Activated CD4-positive, alpha-beta T cell treated with anti-CD3 and anti-CD28 coated beads, Interleukin-2, amount 10 ng/mL, durations not matched to agents 24 days and 14 days (primary cell): ENCODE measurements at regions not wholly inside any gene's neighbourhood (a gene's known extent, or its start where the extent isn't known, plus 50 kb on each side); places are given as distances from the start of the nearest gene placed in this dataset.

Experiments used
- DNase-seq: peaks from one replicate; pipeline ENCODE4 v3.0.0; 2022
- H3K27ac Mint-ChIP-seq: one replicate; pipeline ENCODE4 v1.8.0; 2022; ENCODE audit warnings: mild to moderate bottlenecking, mixed read lengths
- H3K27me3 Mint-ChIP-seq: one replicate; pipeline ENCODE4 v1.8.0; 2022; ENCODE audit warnings: mixed read lengths
- H3K36me3 Mint-ChIP-seq: one replicate; pipeline ENCODE4 v1.8.0; 2022; ENCODE audit warnings: low read depth, mild to moderate bottlenecking, mixed read lengths
- H3K4me1 Mint-ChIP-seq: one replicate; pipeline ENCODE4 v1.8.0; 2021; ENCODE audit warnings: mixed read lengths
- H3K4me3 Mint-ChIP-seq: one replicate; pipeline ENCODE4 v1.8.0; 2022; ENCODE audit warnings: mild to moderate bottlenecking, moderate library complexity, mixed read lengths
- H3K9me3 Mint-ChIP-seq: one replicate; pipeline ENCODE4 v1.8.0; 2021; ENCODE audit warnings: mixed read lengths
- intact Hi-C: fragments of 100-400 bp; cut with micrococcal nuclease; formaldehyde crosslinking; loops from one replicate; pipeline ENCODE4 v1.15.1; 2023

DNA sequence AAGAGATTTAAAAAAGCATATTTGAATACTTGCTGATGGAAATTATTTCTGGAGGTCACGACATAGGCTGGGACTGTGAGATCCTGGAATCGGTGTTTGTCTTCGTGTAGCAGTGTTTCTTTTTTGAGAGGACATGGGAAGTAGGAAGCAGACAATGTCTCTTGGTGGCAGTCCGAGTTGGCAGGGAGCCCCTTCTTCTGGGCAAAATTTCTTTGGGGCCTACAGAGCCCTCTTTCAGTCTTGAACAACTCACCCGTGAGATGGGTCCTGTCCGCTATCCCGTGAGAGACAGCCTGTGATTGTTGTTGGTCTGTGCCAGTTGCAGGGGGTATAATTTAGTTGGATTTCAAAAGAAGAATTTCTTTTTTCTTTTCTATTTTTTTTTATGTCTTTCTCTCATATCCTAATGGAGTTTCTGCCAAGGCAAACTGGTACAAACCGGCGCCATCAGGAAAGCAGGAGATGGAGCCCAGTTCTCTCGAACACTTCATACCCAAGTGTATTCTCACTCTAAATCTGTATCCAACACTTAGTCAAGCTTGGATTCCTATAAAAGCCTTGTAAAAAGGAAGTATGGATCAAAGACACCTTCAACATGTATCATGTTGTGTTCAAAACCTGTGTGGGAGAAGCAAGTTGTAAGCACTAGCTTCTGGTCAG, 785.1 kb downstream of the MAFB start:
- Mint-ChIP-seq H3K27ac (no peak overlapping the region), H3K36me3 (no peaks in the 10 kb centered on the region)

DNA sequence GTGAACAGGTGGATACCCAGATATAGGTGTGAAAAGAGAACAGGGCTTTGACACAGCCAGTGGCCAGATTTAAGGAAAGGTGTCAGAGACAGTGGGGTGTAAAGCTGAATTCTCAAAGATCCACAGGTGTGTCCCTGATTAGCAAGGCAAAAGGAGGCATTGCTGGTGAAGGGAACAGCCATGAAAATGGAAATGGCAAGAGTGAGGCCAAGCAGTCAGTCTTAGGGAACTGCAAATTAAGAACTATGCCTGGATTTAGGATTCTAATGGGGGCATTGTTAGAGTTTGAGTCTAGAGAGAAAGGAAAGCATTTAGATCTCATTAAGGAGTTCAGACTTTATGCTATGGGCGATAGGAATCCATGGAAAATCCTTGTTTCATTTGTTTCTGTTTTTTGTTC, 789.2 kb downstream of the MAFB start:
- Mint-ChIP-seq H3K4me1 (no peaks in the 10 kb centered on the region), H3K4me3 (no peak overlapping the region), H3K27ac (no peak overlapping the region), H3K27me3 (no peaks in the 10 kb centered on the region), H3K36me3 (no peaks in the 10 kb centered on the region), H3K9me3 (no peaks in the 10 kb centered on the region)
- no peak for DNase-seq
- intact Hi-C loops, result no loop called here

More for the DNA sequence above, 785.1 kb downstream of the MAFB start:
- Mint-ChIP-seq H3K27me3 (no peaks in the 10 kb centered on the region), H3K4me1 (no peaks in the 10 kb centered on the region), H3K9me3 (no peaks in the 10 kb centered on the region), H3K4me3 (no peak overlapping the region)
- intact Hi-C loops, result no loop called here
- DNase-seq, result no peak

DNA sequence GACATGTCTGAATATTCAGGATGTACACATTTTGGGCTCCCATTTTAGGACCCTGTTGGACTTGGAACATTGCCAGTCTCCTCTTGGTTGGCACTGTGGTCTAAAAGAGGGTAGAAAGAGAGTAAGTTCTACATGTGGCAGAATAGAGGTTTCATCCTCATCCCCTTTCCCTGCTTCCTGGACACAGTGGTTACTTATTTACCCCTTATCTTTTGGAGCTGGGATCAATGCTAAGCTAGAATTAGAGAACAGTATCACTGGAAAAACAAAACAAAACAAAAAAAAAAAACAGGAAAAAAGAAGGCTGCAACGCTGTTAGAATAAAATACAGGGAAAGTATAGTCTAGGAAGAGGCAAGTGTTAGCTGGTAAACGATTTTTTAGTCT, 790.6 kb downstream of the MAFB start:
- H3K27me3 Mint-ChIP-seq, result no peaks in the 10 kb centered on the region
- intact Hi-C loops, result no loop called here
- H3K9me3 Mint-ChIP-seq, result no peaks in the 10 kb centered on the region

DNA sequence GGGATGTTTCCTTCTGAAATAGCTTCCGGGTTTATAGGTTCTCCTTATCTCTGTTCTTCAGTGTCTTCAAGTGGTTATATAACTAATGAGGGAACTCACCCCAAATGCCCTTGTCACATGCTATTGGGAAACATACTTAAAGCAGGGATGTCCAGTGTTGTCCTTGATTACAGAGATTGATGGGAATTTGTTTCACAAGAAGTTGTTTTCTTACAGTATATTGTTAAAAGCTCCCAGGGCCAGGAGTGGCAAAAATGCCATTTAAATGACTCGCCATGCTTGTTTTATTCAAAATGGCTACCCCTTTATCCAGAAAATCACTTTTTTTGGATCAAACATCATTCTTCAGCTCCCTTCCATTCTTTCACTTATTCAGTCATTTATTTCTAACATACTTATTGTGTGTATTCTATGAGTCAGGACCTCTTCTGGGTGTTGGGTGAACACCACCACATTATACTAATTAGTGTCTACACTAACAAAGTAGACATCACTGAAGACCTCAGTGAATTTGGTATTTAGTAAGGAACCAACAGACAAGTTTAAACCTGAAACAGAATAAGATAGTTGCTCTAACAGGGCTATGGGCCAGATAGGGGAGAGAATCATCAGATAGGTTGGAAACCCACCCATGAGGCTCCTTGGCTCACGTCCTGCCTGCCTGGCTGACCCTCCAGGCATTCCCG, 791.1 kb downstream of the MAFB start:
- H3K27ac Mint-ChIP-seq, result no peak overlapping the region
- no peak for DNase-seq
- H3K9me3 Mint-ChIP-seq, result no peaks in the 10 kb centered on the region
- no peaks in the 10 kb centered on the region for H3K36me3 Mint-ChIP-seq
- intact Hi-C loops, result no loop called here
- no peaks in the 10 kb centered on the region for H3K4me1 Mint-ChIP-seq
- no peaks in the 10 kb centered on the region for H3K27me3 Mint-ChIP-seq
- H3K4me3 Mint-ChIP-seq, result no peak overlapping the region

More for the DNA sequence above, 790.6 kb downstream of the MAFB start:
- H3K4me1 Mint-ChIP-seq, result no peaks in the 10 kb centered on the region
- no peak for DNase-seq
- no peaks in the 10 kb centered on the region for H3K36me3 Mint-ChIP-seq
- H3K27ac Mint-ChIP-seq, result no peak overlapping the region
- H3K4me3 Mint-ChIP-seq, result no peak overlapping the region

DNA sequence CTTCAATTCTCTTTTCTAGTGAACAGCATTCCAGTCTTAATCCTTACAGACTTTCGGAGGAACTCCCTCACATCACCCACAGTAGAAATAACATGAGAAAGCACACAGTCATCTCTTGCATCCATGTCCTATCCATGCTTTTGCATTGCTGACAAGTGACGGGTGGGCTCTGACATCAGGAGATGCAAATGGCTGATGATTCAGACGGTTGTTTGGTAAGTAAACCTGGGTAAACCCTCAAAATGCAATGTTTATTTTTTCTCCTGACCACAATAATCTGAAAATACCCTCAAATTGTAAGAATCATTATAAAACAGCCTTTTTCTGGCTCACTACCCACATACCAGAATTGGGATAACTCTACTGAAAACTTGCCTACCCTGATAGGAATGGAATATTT, 792.0 kb downstream of the MAFB start:
- H3K4me1 Mint-ChIP-seq, result no peaks in the 10 kb centered on the region
- H3K27me3 Mint-ChIP-seq, result no peaks in the 10 kb centered on the region
- H3K9me3 Mint-ChIP-seq, result no peaks in the 10 kb centered on the region
- intact Hi-C loops, result no loop called here
- no peaks in the 10 kb centered on the region for H3K36me3 Mint-ChIP-seq
- no peak overlapping the region for H3K27ac Mint-ChIP-seq
- DNase-seq, result no peak
- no peak overlapping the region for H3K4me3 Mint-ChIP-seq

DNA sequence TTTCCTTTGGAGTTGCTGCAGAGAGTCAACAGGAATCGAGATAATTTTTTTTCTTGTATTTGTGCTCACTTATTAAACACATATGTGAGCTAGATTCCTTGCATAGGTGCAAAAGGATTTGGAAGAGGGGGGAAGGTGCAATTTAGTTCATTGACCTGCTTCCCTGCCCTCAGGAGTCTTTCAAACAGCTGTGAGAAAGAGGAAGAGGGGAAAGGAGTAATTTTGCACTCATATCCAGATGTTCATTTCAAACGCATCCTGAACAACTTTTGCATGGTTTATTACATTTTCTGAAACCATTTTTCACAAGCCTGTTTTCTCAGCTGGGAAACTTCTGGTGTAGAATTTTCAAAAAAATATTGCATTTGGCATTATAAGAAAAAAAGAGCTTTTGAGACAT, 795.0 kb downstream of the MAFB start:
- Mint-ChIP-seq H3K4me1 (no peaks in the 10 kb centered on the region), H3K27me3 (no peaks in the 10 kb centered on the region), H3K27ac (no peak overlapping the region), H3K9me3 (no peaks in the 10 kb centered on the region), H3K36me3 (no peaks in the 10 kb centered on the region), H3K4me3 (no peak overlapping the region)
- no peak for DNase-seq
- intact Hi-C loops, result no loop called here

DNA sequence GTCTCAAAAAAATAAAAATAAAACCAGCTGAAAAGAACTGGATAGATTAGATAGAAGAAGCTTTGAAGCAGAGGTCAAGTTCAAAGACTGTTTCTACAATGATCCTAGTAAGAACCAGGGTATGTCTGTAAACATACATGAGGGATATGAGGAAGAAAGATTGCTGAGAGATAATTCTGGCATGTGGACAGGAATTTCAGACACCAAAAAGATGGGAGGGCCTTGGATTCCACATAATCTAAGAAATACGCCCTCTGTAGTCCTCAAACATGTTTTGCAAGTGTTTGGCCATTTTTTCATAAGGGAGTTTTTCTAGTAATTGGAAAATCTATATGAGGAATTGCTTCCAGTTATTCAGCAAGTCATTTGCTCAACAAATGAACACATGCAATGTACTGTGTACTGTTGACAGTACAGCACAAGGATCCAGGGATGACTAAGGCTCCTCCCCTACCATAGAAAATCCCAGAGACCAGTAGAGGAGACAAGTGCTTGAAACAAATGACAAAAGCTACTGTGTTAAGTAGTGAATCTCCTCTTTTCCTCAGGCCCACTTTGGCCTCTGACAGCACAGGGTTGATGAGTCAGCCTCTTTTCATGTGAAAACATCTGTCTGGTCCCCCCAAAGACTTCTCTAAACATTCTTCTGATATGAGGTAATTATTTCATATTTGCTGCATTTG, 795.9 kb downstream of the MAFB start:
- H3K9me3 Mint-ChIP-seq, result no peaks in the 10 kb centered on the region

DNA sequence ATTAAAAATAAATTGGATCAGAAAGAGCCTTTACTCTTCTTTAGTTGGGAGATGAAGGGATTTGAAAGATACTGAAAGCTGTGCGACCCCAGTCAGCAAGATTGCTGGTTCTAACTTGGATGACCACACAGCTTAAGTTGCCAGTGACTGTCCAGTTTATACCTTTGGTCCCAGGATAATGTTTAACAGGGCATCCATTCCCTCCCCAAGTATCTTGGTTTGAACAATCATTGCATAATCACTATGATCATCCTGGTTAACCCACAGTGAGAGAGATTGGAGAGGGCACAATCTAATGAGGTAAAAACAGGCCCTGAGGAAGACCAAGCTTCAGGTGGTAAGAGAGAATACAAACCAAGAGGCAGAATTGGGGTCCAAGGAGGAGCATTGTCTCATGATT, 798.3 kb downstream of the MAFB start:
- no peaks in the 10 kb centered on the region for H3K9me3 Mint-ChIP-seq
- no peaks in the 10 kb centered on the region for H3K27me3 Mint-ChIP-seq
- intact Hi-C loops, result no loop called here
- H3K27ac Mint-ChIP-seq, result no peak overlapping the region
- no peaks in the 10 kb centered on the region for H3K4me1 Mint-ChIP-seq
- H3K4me3 Mint-ChIP-seq, result no peak overlapping the region
- no peak for DNase-seq
- H3K36me3 Mint-ChIP-seq, result no peaks in the 10 kb centered on the region

More for the DNA sequence above, 795.9 kb downstream of the MAFB start:
- H3K4me1 Mint-ChIP-seq, result no peaks in the 10 kb centered on the region
- no peak overlapping the region for H3K4me3 Mint-ChIP-seq
- no peaks in the 10 kb centered on the region for H3K27me3 Mint-ChIP-seq
- H3K36me3 Mint-ChIP-seq, result no peaks in the 10 kb centered on the region
- intact Hi-C loops, result no loop called here
- no peak overlapping the region for H3K27ac Mint-ChIP-seq
- DNase-seq, result no peak

DNA sequence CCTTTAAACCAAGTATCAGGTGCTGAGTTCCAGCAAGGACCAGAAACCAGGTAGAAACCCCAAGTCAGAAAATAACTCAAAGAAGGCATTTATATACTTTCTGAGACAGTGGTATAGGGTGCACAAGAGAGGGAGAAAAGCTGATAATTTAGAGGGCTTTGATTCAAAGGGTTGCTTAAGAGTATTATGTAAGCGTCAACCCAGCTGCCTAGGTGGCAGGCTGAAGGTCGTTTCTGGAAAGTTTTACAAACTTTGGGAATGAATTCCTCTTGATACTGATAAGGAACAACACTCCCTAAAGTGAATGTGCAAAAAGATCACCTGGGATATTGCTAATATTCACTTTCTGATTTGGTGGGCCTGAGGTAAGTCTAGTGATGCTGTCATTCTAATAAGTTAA, 800.7 kb downstream of the MAFB start:
- no peaks in the 10 kb centered on the region for H3K27me3 Mint-ChIP-seq
- no peaks in the 10 kb centered on the region for H3K4me1 Mint-ChIP-seq
- intact Hi-C loops, result no loop called here
- no peaks in the 10 kb centered on the region for H3K9me3 Mint-ChIP-seq
- H3K36me3 Mint-ChIP-seq, result no peaks in the 10 kb centered on the region
- no peak for DNase-seq
- no peak overlapping the region for H3K27ac Mint-ChIP-seq
- H3K4me3 Mint-ChIP-seq, result no peak overlapping the region

DNA sequence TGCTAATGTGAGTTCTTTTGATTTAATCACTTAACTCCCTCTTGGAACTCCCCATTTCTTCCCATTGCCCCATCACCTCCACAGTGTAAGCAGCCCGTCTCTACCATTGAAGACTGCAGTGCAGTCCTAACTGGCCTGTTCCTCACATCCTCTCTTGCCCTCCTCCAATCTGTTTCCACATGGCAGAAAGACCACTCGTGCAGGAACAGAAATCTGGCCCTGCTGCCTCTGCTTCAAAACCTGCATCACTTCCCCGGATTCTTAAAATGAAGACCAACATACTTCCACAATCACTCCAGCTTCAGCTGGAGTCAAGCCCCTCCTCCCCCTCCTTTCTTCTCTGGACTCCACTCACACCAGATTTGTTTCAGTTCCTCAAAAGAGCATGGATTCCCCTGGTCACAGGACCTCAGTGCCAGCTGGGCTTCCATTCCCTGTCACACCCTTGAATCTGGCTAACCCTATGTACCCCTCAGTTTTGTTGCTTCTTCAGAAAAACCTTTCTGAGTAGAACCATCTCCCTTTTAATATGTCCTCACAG, 802.3 kb downstream of the MAFB start:
- H3K27me3 Mint-ChIP-seq, result no peaks in the 10 kb centered on the region
- H3K9me3 Mint-ChIP-seq, result no peaks in the 10 kb centered on the region
- no peaks in the 10 kb centered on the region for H3K4me1 Mint-ChIP-seq
- no peak overlapping the region for H3K27ac Mint-ChIP-seq
- H3K4me3 Mint-ChIP-seq, result no peak overlapping the region
- DNase-seq, result no peak
- no peaks in the 10 kb centered on the region for H3K36me3 Mint-ChIP-seq
- intact Hi-C loops, result no loop called here

DNA sequence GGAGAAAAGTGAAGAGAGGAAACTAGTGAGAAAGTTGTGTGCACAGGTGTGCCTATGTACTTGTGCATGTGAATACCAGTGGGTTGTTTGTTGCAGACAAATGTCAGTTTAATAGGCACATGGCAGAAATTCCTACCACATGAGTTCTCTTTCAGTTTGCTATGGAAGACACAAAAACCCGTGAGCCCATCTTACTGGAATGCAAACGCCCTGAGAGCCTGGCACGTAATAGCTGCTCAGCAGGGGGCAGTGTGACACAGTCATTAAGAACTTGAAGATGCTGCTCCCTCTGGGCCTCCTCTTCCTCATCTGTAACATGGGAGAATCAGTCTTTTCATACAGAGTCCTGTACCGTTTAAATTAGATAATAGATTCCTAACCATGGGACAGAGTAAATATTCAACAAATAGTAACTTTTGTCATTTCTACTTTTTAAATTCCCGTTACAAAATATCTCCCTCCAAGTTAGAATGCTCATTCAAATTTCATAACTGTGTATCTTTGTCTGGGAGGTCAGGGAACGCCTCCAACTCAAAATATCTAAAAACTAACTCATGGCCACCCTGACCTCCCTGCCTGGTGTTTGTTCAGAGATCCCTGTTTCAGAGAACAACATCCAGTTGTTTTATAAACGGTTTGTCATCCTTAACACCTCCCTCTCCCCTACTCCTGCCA, 802.9 kb downstream of the MAFB start:
- Mint-ChIP-seq H3K27me3 (no peaks in the 10 kb centered on the region), H3K27ac (no peak overlapping the region), H3K9me3 (no peaks in the 10 kb centered on the region), H3K4me3 (no peak overlapping the region), H3K4me1 (no peaks in the 10 kb centered on the region), H3K36me3 (no peaks in the 10 kb centered on the region)
- peak; percentile 58 for DNase-seq
- intact Hi-C loops, result no loop called here

DNA sequence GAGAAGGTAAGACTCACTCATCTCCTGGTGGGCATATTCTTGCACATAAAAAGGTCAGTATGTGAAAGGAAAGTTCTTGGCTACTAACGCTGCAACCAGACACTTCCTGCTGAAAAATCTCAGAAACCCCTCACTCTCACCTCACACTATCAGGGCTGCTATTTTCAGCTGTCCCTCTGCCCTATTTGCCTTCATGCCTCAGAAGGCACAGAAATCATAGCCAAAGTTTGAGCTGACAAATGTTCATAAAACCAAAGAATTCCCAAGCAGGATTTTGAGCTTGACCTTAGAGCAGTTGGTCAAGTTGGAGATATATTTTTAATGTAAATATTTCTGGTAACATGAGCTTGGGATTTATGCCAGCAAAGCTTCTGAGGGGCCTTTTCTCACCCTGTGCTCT, 806.2 kb downstream of the MAFB start:
- Mint-ChIP-seq H3K9me3 (no peaks in the 10 kb centered on the region), H3K4me3 (no peak overlapping the region), H3K27ac (no peak overlapping the region), H3K27me3 (no peaks in the 10 kb centered on the region), H3K36me3 (no peaks in the 10 kb centered on the region), H3K4me1 (no peaks in the 10 kb centered on the region)
- intact Hi-C loops, result no loop called here
- DNase-seq, result no peak

DNA sequence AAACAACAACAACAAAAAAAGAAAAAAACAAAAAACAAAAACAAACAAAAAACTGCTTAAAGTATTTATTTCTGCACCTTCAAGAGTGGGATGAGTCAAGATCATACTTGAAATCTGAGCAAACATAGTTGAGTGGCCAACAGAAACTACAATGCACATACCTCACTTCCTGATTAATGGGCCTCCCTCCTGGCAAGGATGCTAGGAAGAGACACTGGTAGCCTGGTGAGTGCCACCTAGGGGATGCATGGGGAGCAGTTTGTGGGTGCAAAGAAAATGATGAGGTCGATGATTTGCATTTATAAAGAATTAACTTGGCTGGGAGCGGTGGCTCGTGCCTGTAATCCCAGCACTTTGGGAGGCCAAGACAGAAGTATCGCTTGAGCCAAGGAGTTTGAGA, 808.1 kb downstream of the MAFB start:
- H3K36me3 Mint-ChIP-seq, result no peaks in the 10 kb centered on the region
- no peaks in the 10 kb centered on the region for H3K9me3 Mint-ChIP-seq
- no peak overlapping the region for H3K27ac Mint-ChIP-seq
- no peak overlapping the region for H3K4me3 Mint-ChIP-seq
- H3K27me3 Mint-ChIP-seq, result no peaks in the 10 kb centered on the region
- no peak for DNase-seq
- no peaks in the 10 kb centered on the region for H3K4me1 Mint-ChIP-seq
- intact Hi-C loops, result no loop called here

DNA sequence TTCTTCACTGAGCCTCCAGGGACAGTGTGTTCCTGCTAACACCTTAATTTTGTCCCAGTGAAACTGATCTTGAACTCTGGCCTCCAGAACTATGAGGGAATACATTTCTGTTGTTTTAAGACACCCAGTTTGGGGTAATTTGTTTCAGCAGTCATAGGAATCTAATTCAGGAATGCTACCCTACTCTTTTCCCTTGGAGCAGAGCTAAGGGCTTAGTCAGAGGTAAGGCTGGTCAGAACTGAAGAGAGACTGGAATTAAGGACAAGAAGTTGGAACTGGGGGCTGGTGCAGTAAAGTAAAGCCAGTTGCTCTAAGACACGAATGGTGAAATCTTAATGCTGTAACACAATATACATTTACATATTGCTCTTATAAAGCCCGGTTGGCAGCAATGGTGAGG, 809.7 kb downstream of the MAFB start:
- H3K4me3 Mint-ChIP-seq, result no peak overlapping the region
- intact Hi-C loops, result no loop called here

More for the DNA sequence above, 809.7 kb downstream of the MAFB start:
- Mint-ChIP-seq H3K27me3 (no peaks in the 10 kb centered on the region), H3K36me3 (no peaks in the 10 kb centered on the region), H3K27ac (no peak overlapping the region), H3K4me1 (no peaks in the 10 kb centered on the region), H3K9me3 (no peaks in the 10 kb centered on the region)
- no peak for DNase-seq
